Activated T-cell treated with anti-CD3 and anti-CD28 coated beads, Interleukin-2, amount 50 U/mL, for 4 hours (primary cell): ENCODE measurements at regions not wholly inside any gene's neighbourhood (a gene's known extent, or its start where the extent isn't known, plus 50 kb on each side); places are given as distances from the start of the nearest gene placed in this dataset.

Source experiments
- ATAC-seq, 2 donors: fragments of 200-7000 bp; cut with Tn5 transposase; one replicate each; pipeline ENCODE4 v1.10.0; 2021
- DNase-seq: peaks from one replicate; pipeline ENCODE4 v3.0.0-alpha.2; 2020
- H3K27me3 Mint-ChIP-seq: one replicate; pipeline ENCODE4 v1.8.0; 2021; ENCODE audit warnings: low read depth, mixed read lengths
- H3K36me3 Mint-ChIP-seq: one replicate; pipeline ENCODE4 v1.8.0; 2022; ENCODE audit warnings: mixed read lengths; ENCODE audit not compliant: insufficient read depth
- H3K4me1 Mint-ChIP-seq: one replicate; pipeline ENCODE4 v1.8.0; 2021; ENCODE audit warnings: low read depth, mixed read lengths
- H3K4me3 Mint-ChIP-seq: one replicate; pipeline ENCODE4 v1.8.0; 2021; ENCODE audit warnings: mild to moderate bottlenecking, moderate library complexity, mixed read lengths
- H3K9me3 Mint-ChIP-seq: one replicate; pipeline ENCODE4 v1.8.0; 2021; ENCODE audit warnings: mixed read lengths

DNA sequence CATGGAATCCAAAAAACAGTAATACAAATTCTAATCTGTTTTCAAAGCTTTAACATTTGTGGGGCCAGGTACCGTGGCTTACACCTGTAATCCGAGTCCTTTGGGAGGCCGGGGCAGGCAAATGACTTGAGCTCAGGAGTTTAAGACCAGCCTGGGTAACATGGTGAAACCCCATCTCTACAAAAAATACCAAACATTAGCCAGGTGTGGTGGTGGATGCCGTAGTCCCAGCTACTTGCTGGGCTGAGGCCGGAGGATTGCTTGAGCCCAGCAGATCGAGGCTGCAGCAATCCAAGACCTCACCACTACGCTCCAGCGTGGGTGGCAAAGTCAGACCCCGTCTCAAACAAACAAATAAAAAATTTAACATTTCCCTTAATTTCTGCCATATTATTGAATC, 74.3 kb upstream of the SALL3 start:
- DNase-seq: no peak
- Mint-ChIP-seq H3K9me3 (no peaks in the 10 kb centered on the region), H3K36me3 (no peaks in the 10 kb centered on the region), H3K4me3 (no peak overlapping the region), H3K4me1 (no peaks in the 10 kb centered on the region), H3K27me3 (peaks cover 21% of the 10 kb centered on the region)
- no peak for ATAC-seq

DNA sequence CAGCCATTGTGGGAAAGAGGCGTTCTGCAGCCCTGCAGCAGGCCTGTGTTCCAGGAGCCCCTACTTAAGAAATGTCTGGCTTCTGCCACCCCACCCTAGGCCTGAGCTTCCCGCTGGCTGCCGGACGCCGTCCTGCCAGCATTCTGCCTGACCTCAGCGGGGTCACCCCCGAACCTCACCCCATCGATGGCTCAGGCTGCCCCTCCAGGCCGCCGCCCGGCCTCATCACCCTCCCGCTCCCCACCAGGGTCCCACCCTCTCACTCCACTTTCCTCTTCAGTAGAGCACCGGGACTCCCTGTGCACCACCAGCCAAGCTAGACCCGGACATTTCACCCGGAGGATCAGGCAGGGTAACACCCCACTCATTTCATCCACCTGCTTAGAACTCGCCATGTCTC, 73.6 kb upstream of the SALL3 start:
- H3K4me1 Mint-ChIP-seq: no peaks in the 10 kb centered on the region
- DNase-seq (no peak), ATAC-seq (no peak)
- H3K36me3 Mint-ChIP-seq: no peaks in the 10 kb centered on the region
- H3K9me3 Mint-ChIP-seq: no peaks in the 10 kb centered on the region
- H3K27me3 Mint-ChIP-seq: peaks cover 21% of the 10 kb centered on the region
- H3K4me3 Mint-ChIP-seq: no peak overlapping the region

DNA sequence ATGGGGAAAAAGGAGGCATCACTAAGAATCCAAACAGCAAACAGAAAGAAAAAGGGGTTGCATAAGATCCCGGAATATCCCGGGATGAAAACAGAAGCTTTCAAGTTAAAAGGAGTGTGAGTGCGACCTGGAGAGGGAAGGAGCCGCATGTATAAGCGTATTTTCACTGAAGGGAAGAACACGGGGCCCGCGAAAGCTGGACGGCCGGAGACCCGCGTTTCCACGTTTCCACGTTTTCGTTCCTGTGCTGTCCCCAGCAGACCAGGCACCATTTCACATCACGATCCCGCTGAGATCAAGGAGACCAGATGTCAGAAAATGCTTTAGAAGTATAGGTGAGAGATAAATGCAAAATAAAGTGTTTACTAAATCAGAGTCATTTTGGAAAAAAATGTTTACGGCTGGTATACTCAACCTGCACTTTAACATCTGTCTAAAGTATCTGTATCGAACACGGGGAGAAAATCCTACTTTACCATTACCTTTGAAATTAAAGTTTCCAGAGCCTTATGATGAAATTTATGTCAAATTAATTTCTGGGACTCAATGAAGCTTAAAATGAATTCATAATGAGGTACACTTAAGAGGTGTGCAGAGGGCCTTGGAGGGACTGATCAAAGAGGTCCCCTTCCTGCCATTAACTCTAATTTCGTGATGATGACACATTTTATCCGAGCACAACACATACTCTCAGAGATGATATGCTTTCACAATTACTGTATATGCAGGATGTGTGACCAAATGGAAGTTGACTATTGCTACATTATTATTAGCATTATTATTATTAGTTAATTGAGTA, 71.0 kb upstream of the SALL3 start:
- Mint-ChIP-seq H3K27me3 (peaks cover 5% of the 10 kb centered on the region), H3K9me3 (no peaks in the 10 kb centered on the region), H3K36me3 (no peaks in the 10 kb centered on the region), H3K4me1 (no peaks in the 10 kb centered on the region), H3K4me3 (no peak overlapping the region)
- ATAC-seq: no peak
- DNase-seq: no peak

DNA sequence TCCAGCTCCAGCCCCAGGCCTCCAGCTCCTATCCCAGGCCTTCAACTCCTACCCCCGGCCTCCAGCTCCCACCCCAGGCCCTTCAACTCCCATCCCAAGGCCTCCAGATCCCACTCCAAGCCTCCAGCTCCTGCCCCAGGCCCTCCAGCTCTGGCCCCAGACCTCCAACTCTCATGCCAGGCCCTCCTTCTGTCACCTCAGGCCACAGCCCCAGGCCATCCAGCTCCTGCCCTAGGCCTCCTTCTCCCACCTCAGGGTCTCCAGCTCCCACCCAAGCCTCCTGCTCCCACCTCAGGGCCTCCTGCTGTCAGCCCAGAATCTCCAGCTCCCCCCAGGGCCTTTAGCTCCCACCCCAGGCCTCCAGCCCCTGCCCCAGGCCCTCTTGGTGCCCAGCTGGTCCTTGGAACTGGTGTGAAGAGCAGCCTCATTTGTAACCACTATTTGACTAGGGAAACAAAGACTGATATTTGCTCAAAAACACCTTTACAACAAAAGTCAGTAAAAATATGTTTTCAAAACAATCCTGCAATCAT, 67.8 kb upstream of the SALL3 start:
- Mint-ChIP-seq H3K4me3 (no peak overlapping the region), H3K4me1 (no peaks in the 10 kb centered on the region), H3K36me3 (no peaks in the 10 kb centered on the region), H3K9me3 (no peaks in the 10 kb centered on the region), H3K27me3 (peaks cover 2% of the 10 kb centered on the region)
- ATAC-seq: no peak
- DNase-seq: no peak

DNA sequence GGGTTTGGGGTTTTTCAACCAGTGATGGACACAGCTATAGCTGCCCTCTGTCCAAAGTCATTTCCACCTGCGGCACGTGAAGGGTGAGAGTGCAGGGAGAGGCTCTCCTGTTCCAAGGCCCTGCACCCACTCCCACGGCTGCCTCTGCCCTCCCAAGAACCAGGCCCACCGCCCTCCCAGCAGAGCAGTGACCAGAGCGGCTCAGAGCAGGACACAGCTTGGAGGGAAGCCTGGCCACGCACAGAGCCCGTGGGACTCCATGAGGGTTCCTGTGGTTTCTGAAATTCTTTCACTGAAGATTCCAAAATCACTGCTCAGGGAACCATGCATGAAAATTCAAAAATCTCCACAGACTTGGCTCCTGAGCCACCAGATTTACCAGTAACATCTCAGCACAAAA, 67.3 kb upstream of the SALL3 start:
- no peaks in the 10 kb centered on the region for H3K36me3 Mint-ChIP-seq

DNA sequence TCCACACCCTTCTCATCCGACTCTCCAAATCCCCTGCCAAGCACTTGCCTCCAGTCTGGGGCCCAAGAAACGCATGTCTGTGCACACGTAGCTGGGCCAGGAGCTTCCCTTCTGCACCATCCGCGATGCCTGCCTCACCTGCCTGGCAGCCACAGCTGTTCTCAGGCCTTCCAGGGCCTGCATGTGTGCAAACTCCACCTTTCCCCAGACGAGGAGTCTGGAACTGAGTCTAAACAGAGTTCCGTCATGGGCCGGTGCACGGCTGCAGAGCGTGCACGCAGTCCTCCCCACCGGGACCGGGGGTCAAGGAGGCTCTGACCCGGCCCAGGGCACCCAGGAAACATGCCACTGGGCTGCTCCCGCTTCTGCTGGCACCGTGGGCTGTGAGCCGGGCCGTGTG, 66.8 kb upstream of the SALL3 start:
- Mint-ChIP-seq H3K4me1 (no peaks in the 10 kb centered on the region), H3K4me3 (no peak overlapping the region), H3K27me3 (peaks cover 2% of the 10 kb centered on the region), H3K9me3 (no peaks in the 10 kb centered on the region), H3K36me3 (no peaks in the 10 kb centered on the region)
- no peak for ATAC-seq
- DNase-seq: no peak

More for the DNA sequence above, 67.3 kb upstream of the SALL3 start:
- DNase-seq (no peak), ATAC-seq (no peak)
- Mint-ChIP-seq H3K27me3 (peaks cover 2% of the 10 kb centered on the region), H3K9me3 (no peaks in the 10 kb centered on the region), H3K4me1 (no peaks in the 10 kb centered on the region), H3K4me3 (no peak overlapping the region)

DNA sequence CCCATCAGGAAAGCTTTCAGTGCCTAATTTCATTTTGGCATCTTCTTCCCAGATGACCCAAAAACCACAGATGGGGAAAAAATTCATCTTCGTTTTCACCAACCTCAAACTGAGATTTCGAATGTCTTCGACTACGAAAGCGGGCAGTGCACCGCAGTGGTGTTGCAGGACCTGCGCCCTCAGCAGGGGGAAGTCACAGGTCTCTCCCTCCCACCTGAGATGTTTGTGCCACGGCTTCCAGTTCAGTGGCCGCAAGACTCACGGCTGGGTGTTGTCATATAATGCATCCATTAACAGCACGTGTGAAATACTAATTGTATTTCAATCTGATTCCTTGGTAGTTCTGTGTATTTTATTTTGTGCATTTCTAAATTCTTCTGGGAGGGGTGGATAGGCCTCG, 66.2 kb upstream of the SALL3 start:
- Mint-ChIP-seq H3K36me3 (no peaks in the 10 kb centered on the region), H3K27me3 (no peaks in the 10 kb centered on the region), H3K4me1 (no peaks in the 10 kb centered on the region), H3K9me3 (no peaks in the 10 kb centered on the region), H3K4me3 (no peak overlapping the region)
- no peak for DNase-seq
- ATAC-seq: no peak

DNA sequence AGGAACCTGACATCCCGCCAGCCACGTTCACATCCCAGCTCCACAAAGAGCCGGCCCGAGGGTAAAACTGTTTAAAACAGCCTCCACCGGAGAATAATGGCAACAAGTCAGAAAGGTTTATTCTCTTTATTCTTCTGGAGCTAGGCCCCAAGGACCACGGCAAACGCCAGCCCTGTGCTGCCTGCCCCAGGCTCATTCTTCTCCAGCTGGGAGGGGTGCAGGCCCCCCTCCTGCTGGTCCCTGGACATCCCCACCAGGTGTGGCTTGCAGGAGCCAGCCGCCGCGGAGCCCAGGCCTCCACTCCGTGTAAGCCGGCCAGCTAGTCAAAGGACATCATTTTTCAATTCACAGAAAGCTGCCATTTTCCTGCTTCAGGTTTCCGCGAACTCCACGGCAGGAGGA, 65.8 kb upstream of the SALL3 start:
- Mint-ChIP-seq H3K4me3 (no peak overlapping the region), H3K27me3 (no peaks in the 10 kb centered on the region), H3K9me3 (no peaks in the 10 kb centered on the region), H3K4me1 (no peaks in the 10 kb centered on the region), H3K36me3 (no peaks in the 10 kb centered on the region)
- DNase-seq: no peak
- no peak for ATAC-seq

DNA sequence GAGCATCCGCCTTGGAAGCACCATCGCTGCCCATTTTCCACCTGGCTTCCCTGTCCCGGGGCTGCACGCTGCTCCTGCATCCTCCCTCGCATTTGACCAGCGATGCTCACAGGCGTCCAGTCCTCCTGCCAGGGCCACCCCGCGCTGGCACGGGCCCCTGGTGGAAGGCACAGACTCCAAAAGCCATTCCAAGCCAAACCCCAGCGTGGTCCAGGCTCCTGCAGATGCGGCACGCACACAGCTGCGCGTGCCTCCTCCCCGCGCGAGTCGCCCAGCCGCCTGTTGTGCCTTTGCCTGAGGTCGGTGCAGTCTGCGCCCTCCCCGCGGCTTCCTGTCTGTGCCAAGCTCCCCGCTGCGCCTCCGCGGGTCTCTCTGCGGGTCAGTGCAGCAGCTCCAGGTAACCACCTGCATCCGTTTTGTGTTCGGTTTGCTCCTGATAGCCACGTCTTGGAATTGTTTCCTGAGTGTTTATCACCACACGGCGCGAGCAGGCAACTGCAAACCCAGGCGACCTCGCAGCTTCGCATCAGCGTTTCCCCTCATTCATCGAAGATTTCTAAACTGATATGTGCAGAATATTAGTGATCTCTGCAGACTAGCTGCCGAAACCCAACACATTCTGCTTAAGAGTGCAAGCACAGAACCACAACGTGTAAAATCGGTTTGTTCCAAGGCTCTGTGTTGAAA, 65.2 kb upstream of the SALL3 start:
- no peak for DNase-seq
- H3K9me3 Mint-ChIP-seq: no peaks in the 10 kb centered on the region
- no peak overlapping the region for H3K4me3 Mint-ChIP-seq

DNA sequence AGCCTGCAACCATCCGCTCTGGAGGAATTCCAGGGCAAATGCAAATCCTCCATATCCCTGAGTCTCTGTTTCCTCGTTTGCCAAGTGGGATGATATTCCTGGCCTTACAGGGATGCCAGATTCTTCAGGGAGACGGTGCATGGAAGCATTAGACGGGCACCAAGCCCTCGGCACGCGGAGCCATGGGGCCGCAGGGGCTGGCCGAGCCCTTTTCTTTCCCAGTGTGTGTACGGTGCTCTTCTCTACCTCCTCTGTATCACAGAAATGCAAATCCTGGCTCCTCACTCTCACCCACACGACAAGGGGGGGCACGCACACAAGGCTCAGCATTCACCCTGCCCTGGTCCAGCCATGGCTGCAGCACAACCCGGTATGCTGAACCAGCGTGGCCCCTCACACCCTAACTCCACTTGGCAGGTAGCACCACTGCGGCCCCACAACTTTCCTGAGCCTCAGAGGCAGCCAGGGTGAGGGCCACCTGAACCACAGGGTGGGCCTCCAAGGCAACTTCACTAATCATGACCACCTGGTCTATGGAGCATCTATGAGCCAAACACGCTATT, 64.1 kb upstream of the SALL3 start:
- ATAC-seq: no peak
- no peak overlapping the region for H3K4me3 Mint-ChIP-seq
- no peaks in the 10 kb centered on the region for H3K27me3 Mint-ChIP-seq
- H3K9me3 Mint-ChIP-seq: no peaks in the 10 kb centered on the region
- no peaks in the 10 kb centered on the region for H3K36me3 Mint-ChIP-seq
- DNase-seq: no peak
- H3K4me1 Mint-ChIP-seq: no peaks in the 10 kb centered on the region

More for the DNA sequence above, 65.2 kb upstream of the SALL3 start:
- Mint-ChIP-seq H3K36me3 (no peaks in the 10 kb centered on the region), H3K27me3 (no peaks in the 10 kb centered on the region), H3K4me1 (no peaks in the 10 kb centered on the region)
- no peak for ATAC-seq

DNA sequence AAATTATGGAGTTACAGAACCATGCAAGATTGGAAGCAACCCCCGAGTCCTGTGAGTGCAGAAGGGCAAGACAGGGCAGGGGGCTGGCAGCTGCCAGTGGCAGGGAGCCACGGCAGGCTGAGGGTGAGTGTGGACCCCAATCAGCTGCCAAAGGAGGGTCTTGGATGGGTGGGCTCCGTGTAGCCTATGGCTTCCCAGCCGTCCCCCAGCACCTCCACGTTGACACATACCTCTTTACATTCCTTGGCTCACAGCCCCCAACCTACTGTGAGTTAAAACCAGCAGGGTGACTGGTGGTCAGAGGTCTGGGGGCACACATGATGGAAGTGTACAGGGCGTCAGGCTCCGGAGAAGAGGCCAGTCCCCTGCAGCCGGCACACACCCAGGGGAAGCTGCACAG, 60.9 kb upstream of the SALL3 start:
- H3K4me1 Mint-ChIP-seq: no peaks in the 10 kb centered on the region
- no peak for ATAC-seq

DNA sequence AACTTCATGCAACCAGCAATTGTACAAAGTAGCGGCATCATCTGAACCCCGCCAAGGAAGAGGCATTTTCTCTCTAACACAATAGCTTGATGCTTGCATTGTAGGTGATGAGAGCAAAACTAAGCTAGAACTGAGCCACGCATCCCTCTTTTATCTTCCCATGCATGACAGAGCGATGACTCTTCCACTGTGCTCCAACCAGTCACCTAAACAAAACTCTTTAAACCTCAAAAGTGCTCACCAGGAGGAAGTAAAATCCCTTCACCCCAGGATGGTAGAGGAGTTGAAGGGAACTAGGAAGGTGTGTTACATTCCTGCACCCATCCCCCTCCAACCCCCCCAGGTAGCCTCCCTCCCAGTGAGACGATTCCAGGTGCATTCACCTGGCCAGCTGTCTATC, 59.7 kb upstream of the SALL3 start:
- no peak overlapping the region for H3K4me3 Mint-ChIP-seq
- H3K27me3 Mint-ChIP-seq: no peaks in the 10 kb centered on the region
- no peaks in the 10 kb centered on the region for H3K36me3 Mint-ChIP-seq
- DNase-seq: no peak
- no peaks in the 10 kb centered on the region for H3K4me1 Mint-ChIP-seq
- no peak for ATAC-seq
- H3K9me3 Mint-ChIP-seq: no peaks in the 10 kb centered on the region

More for the DNA sequence above, 60.9 kb upstream of the SALL3 start:
- no peak for DNase-seq
- Mint-ChIP-seq H3K36me3 (no peaks in the 10 kb centered on the region), H3K27me3 (no peaks in the 10 kb centered on the region), H3K9me3 (no peaks in the 10 kb centered on the region), H3K4me3 (no peak overlapping the region)

DNA sequence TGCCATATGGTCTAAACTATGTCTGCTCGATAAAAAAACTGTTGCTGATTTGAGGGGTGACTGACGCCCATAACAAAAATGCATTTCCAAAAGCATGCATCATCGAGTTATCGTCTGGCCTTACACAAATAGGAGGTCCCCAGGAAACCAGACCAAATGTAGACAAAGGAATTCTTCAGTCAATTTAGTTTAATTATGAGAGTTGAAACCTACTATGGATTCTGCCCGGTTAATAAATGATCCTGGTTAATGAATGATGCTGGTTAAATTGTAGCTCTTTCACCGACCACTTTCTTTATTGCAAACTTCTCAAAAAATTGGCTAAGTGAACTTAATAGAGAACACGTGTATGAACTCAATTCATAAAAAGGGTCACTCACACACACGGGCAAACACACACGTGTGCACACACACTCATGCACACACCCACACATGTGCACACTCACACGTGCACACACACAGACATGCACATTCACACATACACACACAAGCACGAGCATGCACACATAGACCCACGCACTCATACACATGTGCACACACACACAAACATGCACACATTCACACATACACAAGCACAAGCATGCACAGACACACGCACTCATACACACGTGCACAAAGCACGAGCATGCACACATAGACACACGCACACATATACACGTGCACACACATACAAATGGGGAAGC, 59.0 kb upstream of the SALL3 start:
- Mint-ChIP-seq H3K27me3 (no peaks in the 10 kb centered on the region), H3K36me3 (no peaks in the 10 kb centered on the region), H3K4me3 (no peak overlapping the region), H3K9me3 (no peaks in the 10 kb centered on the region), H3K4me1 (no peaks in the 10 kb centered on the region)
- ATAC-seq (no peak), DNase-seq (no peak)

DNA sequence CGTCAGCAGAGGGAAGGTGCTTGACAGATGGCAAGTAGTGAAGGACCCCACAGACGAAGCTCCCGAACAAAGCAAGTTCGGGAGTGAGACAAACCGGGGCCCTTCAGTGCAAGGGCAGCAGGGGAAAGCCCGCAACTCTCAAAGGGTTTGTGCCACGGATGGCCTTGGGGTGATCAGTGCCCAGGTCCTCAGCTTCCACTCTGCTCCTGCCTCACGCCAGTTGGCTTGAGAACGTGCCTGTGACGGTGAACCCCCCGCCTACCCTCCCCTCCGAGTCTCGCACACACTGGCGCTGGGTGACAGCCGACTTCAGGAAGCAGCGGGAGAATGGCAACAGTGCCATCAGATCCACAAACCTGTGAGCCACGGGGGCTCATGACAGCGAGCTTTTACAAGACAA, 56.8 kb upstream of the SALL3 start:
- Mint-ChIP-seq H3K27me3 (no peaks in the 10 kb centered on the region), H3K4me3 (no peak overlapping the region), H3K9me3 (no peaks in the 10 kb centered on the region), H3K36me3 (no peaks in the 10 kb centered on the region), H3K4me1 (no peaks in the 10 kb centered on the region)
- ATAC-seq: no peak
- DNase-seq: no peak
